ENCODE measurements at regions not wholly inside any gene's neighbourhood (a gene's known extent, or its start where the extent isn't known, plus 50 kb on each side); places are given as distances from the start of the nearest gene placed in this dataset.
"Not testable (repeated sequence)": the region's sequence is repeated elsewhere in the genome, so short reads cannot be mapped to it uniquely, and the experiment has no call there.

DNA sequence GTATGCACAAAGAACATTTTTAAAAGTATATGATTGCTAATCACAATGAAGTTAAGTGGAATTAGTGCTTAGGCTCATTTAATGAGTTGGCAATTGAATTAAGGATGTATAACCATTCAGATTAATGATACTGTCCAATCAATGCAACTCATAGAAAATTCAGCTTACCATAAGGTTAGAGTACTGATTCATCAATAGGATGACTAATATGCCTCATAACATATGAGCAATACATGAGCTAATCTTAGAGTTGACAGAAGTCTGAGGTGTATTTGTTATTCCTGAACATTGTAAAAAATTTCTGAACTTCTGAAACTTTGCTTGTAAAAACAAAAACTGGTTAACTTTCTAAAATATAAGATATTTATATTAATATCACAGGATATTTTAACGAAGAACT, 118.3 kb upstream of the NETO1 start:
- WGBS, 3 donors: 77 to 80% (median 80%) methylated on average over 1 of the region's 1 CpG
- Histone ChIP-seq H3K4me3 (no peak overlapping the region), H3K9me3 (peaks cover 7% of the 10 kb centered on the region), H3K36me3 (ENCODE audit: insufficient read depth in 1 of 2, low read depth in 1 of 2) (no peaks in the 10 kb centered on the region), H3K27me3 (ENCODE audit: insufficient read depth in 3 of 3, low read length in 2 of 3) (no peaks in the 10 kb centered on the region), H3K27ac (no peak overlapping the region), H3K4me1 (no peaks in the 10 kb centered on the region)
- no peak for DNase-seq
- ATAC-seq: no peak
- TF ChIP-seq, protein P1, sequence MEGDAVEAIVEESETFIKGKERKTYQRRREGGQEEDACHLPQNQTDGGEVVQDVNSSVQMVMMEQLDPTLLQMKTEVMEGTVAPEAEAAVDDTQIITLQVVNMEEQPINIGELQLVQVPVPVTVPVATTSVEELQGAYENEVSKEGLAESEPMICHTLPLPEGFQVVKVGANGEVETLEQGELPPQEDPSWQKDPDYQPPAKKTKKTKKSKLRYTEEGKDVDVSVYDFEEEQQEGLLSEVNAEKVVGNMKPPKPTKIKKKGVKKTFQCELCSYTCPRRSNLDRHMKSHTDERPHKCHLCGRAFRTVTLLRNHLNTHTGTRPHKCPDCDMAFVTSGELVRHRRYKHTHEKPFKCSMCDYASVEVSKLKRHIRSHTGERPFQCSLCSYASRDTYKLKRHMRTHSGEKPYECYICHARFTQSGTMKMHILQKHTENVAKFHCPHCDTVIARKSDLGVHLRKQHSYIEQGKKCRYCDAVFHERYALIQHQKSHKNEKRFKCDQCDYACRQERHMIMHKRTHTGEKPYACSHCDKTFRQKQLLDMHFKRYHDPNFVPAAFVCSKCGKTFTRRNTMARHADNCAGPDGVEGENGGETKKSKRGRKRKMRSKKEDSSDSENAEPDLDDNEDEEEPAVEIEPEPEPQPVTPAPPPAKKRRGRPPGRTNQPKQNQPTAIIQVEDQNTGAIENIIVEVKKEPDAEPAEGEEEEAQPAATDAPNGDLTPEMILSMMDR (IDR thresholded peaks at IDR 0.05): no peak
- intact Hi-C loops (cut with DNase I): no loop called here

DNA sequence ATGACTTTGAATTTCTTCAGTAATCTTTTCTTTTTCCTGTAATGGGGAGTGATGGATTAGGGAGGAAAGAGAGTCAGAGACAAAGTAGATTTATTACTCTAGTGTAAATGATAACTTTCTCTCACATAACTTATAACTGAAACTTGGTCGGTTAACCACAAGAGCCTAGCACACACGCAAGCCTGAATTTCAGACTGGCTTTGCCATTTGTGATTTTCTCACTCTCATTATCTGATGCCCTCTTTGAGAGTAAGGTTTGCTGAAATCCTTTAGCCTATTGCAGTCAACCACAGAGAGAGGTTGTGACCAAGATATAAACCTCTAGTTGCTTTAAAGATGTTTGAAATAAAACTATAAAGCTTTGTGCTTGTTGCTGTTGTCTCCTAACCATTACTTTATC, 117.9 kb upstream of the NETO1 start:
- H3K27ac ChIP-seq: no peak overlapping the region
- H3K4me3 ChIP-seq: no peak overlapping the region
- TF ChIP-seq, protein P1 (IDR thresholded peaks at IDR 0.05): no peak
- H3K27me3 ChIP-seq (ENCODE audit: insufficient read depth in 3 of 3, low read length in 2 of 3): no peaks in the 10 kb centered on the region
- H3K4me1 ChIP-seq: no peaks in the 10 kb centered on the region
- H3K9me3 ChIP-seq: peaks cover 7% of the 10 kb centered on the region
- intact Hi-C loops (cut with DNase I): no loop called here
- ATAC-seq: no peak
- WGBS, 3 donors: 15 to 78% (median 39%) methylated on average over 2 of the region's 2 CpGs
- H3K36me3 ChIP-seq (ENCODE audit: insufficient read depth in 1 of 2, low read depth in 1 of 2): no peaks in the 10 kb centered on the region
- no peak for DNase-seq

DNA sequence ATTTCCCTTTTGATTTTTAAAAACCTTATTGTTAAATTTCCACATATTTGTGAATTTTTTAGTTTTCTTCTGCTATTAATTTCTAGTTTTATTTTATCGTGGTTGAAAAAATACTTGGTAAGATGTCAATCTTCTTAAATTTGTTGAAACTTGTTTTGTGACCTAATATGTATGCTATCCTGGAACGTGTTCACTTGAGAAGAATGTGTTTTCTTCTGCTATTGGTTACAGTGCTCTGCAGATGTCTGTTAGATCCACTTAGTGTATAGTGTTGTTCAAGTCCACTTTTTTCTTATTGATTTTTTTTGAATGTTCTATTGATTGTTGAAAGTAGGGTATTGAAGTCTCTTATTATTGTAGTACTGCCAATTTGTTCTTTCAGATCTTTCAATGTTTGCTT, 116.5 kb upstream of the NETO1 start:
- intact Hi-C loops (cut with DNase I): no loop called here
- DNase-seq (no peak), ATAC-seq (no peak)
- WGBS, 3 donors: 72 to 84% (median 76%) methylated on average over 2 of the region's 2 CpGs
- Histone ChIP-seq H3K27me3 (ENCODE audit: insufficient read depth in 3 of 3, low read length in 2 of 3) (no peaks in the 10 kb centered on the region), H3K4me3 (no peak overlapping the region), H3K27ac (no peak overlapping the region), H3K4me1 (no peaks in the 10 kb centered on the region), H3K9me3 (peaks cover 7% of the 10 kb centered on the region), H3K36me3 (ENCODE audit: insufficient read depth in 1 of 2, low read depth in 1 of 2) (no peaks in the 10 kb centered on the region)
- TF ChIP-seq, protein P1 (IDR thresholded peaks at IDR 0.05): no peak

DNA sequence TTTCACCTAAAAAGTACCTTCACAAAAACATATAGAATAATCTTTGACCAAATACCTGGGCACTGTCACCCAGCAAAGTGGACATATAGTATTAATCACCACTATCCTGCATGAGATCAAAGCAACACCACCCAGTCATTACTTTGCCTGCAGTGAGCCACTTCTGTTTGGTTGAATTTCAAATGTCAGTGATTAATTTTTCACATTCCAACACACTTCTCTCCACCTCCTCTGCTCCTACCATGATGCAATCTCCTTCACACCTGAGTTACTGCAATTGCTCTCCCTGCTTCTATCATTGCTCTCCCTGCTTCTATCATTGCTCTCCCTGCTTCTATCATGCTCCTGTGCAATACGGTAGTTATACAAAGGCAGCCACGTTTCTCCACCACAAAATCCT, 106.1 kb upstream of the NETO1 start:
- TF ChIP-seq, protein P1 (IDR thresholded peaks at IDR 0.05): no peak
- Histone ChIP-seq H3K27ac (no peak overlapping the region), H3K36me3 (ENCODE audit: insufficient read depth in 1 of 2, low read depth in 1 of 2) (no peaks in the 10 kb centered on the region), H3K4me3 (no peak overlapping the region), H3K27me3 (ENCODE audit: insufficient read depth in 3 of 3, low read length in 2 of 3) (no peaks in the 10 kb centered on the region), H3K4me1 (no peaks in the 10 kb centered on the region), H3K9me3 (no peaks in the 10 kb centered on the region)
- intact Hi-C loops (cut with DNase I): no loop called here
- WGBS, 3 donors: 78 to 86% (median 79%) methylated on average over 2 of the region's 2 CpGs
- no peak for DNase-seq
- ATAC-seq: no peak

DNA sequence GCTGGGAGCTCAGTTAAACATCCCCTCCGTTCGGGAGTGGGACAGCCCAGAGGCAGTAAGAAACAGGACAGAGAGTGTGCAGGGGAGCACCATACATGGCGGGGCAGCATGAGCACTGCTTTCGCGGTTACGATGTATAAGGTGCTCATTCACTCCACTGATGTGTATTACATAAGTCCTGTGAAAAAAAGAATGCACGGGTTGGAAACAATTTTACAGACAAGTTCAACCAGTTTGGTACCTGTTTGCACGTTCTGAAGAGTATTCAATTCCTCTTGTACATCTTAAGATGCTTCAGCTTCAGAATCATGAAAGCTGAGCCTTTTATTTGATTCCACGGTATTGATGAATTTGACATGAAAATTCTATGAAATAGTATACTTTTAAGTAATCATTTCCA, 97.8 kb upstream of the NETO1 start:
- no peaks in the 10 kb centered on the region for H3K36me3 ChIP-seq (ENCODE audit: insufficient read depth in 1 of 2, low read depth in 1 of 2)
- WGBS, 3 donors: 84 to 87% (median 85%) methylated on average over 9 of the region's 9 CpGs
- no peaks in the 10 kb centered on the region for H3K4me1 ChIP-seq
- H3K9me3 ChIP-seq: peaks cover 3% of the 10 kb centered on the region
- intact Hi-C loops (cut with DNase I): no loop called here
- no peaks in the 10 kb centered on the region for H3K27me3 ChIP-seq (ENCODE audit: insufficient read depth in 3 of 3, low read length in 2 of 3)
- DNase-seq: no peak
- no peak for ATAC-seq
- H3K27ac ChIP-seq: no peak overlapping the region
- no peak overlapping the region for H3K4me3 ChIP-seq
- TF ChIP-seq, protein P1 (IDR thresholded peaks at IDR 0.05): no peak

DNA sequence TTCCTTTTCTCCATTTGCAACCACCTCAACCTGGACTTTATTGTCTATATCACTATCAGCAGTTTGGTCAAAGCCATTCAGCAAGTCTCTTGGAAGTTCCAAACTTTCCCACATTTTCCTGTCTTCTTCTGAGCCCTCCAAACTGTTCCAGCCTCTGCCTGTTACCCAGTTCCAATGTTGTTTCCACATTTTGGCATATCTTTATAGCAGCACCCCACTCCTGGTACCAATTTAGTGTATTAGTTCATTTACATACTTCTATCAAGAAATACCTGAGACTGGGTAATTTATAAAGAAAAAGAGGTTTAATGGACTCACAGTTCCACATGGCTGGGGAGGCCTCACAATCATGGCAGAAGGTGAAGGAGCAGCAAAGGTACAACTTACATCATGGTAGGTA, 90.4 kb upstream of the NETO1 start:
- H3K27me3 ChIP-seq (ENCODE audit: insufficient read depth in 3 of 3, low read length in 2 of 3); ATAC-seq; DNase-seq; H3K36me3 ChIP-seq (ENCODE audit: insufficient read depth in 1 of 2, low read depth in 1 of 2); intact Hi-C loops (cut with DNase I); H3K27ac ChIP-seq; H3K4me3 ChIP-seq; H3K9me3 ChIP-seq; H3K4me1 ChIP-seq: not testable (repeated sequence)
